ENCODE measurements at regions not wholly inside any gene's neighbourhood (a gene's known extent, or its start where the extent isn't known, plus 50 kb on each side); places are given as distances from the start of the nearest gene placed in this dataset.

GRCh38 chr7:67553378-67553777 lies 556.7 kb downstream of the TYW1 start:
- no peak for DNase-seq (ENCODE audit: low read depth in 3 of 3)

GRCh38 chr7:67554986-67555385 lies 558.4 kb downstream of the TYW1 start:
- no peak for DNase-seq (ENCODE audit: low read depth in 3 of 3)

GRCh38 chr7:67564959-67565358 lies 568.3 kb downstream of the TYW1 start:
- DNase-seq (ENCODE audit: low read depth in 3 of 3) = no peak

- DNase-seq (ENCODE audit: low read depth in 3 of 3) = no peak
Observed at GRCh38 chr7:67566101-67566500, 569.5 kb downstream of the TYW1 start.

- no peak for DNase-seq (ENCODE audit: low read depth in 3 of 3)
Observed at GRCh38 chr7:67571026-67571545, 574.5 kb downstream of the TYW1 start.

GRCh38 chr7:67573639-67574038 lies 577.0 kb downstream of the TYW1 start:
- no peak for DNase-seq (ENCODE audit: low read depth in 3 of 3)

- no peak for DNase-seq (ENCODE audit: low read depth in 3 of 3)
Observed at GRCh38 chr7:67588631-67589030, 592.0 kb downstream of the TYW1 start.

- DNase-seq (ENCODE audit: low read depth in 3 of 3) = no peak
Observed at GRCh38 chr7:67589183-67589582, 592.5 kb downstream of the TYW1 start.

GRCh38 chr7:67590649-67591048 lies 594.0 kb downstream of the TYW1 start:
- no peak for DNase-seq (ENCODE audit: low read depth in 3 of 3)

GRCh38 chr7:67593794-67594193 lies 597.2 kb downstream of the TYW1 start:
- DNase-seq (ENCODE audit: low read depth in 3 of 3) = no peak

GRCh38 chr7:67595431-67596180 lies 599.0 kb downstream of the TYW1 start:
- no peak for DNase-seq (ENCODE audit: low read depth in 3 of 3)

GRCh38 chr7:67597161-67597560 lies 600.5 kb downstream of the TYW1 start:
- DNase-seq (ENCODE audit: low read depth in 3 of 3) = no peak

- no peak for DNase-seq (ENCODE audit: low read depth in 3 of 3)
Observed at GRCh38 chr7:67598469-67598868, 601.8 kb downstream of the TYW1 start.

GRCh38 chr7:67599331-67600062 lies 602.9 kb downstream of the TYW1 start:
- DNase-seq (ENCODE audit: low read depth in 3 of 3) = no peak

- no peak for DNase-seq (ENCODE audit: low read depth in 3 of 3)
Observed at GRCh38 chr7:67602246-67602887, 605.7 kb downstream of the TYW1 start.

- DNase-seq (ENCODE audit: low read depth in 3 of 3) = no peak
Observed at GRCh38 chr7:67604461-67605386, 608.1 kb downstream of the TYW1 start.

GRCh38 chr7:67608806-67609205 lies 612.2 kb downstream of the TYW1 start:
- no peak for DNase-seq (ENCODE audit: low read depth in 3 of 3)

- no peak for DNase-seq (ENCODE audit: low read depth in 3 of 3)
Observed at GRCh38 chr7:67610897-67611296, 614.3 kb downstream of the TYW1 start.

- no peak for DNase-seq (ENCODE audit: low read depth in 3 of 3)
Observed at GRCh38 chr7:67614843-67615242, 618.2 kb downstream of the TYW1 start.

GRCh38 chr7:67616517-67616916 lies 619.9 kb downstream of the TYW1 start:
- no peak for DNase-seq (ENCODE audit: low read depth in 3 of 3)

- DNase-seq (ENCODE audit: low read depth in 3 of 3) = no peak
Observed at GRCh38 chr7:67618556-67619162, 622.0 kb downstream of the TYW1 start.

Measured in stimulated activated CD4-positive, alpha-beta T cell treated with anti-CD3 and anti-CD28 coated beads, TNF-alpha, amount 100 ng/mL, for 24 hours (primary cell).